ENCODE measurements at regions not wholly inside any gene's neighbourhood (a gene's known extent, or its start where the extent isn't known, plus 50 kb on each side); places are given as distances from the start of the nearest gene placed in this dataset.

DNA sequence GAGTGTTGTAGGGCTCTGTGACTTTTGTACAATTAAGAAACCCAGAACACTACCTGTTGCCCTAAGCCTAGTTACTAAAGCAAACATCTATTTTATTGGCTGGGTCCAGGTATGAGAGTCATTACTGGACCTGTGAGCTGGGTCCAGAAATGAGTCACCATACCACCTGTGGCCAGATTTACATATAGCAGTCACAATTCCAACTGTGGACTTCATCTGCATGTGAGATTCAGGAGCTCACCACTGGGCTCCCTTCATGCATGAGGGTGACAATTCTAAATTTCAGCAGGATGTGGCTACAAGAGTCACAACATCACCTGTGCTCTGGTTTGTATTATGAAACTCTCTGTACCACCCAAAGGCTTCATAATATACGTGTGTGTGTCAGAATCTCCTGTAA is 2038.0 kb downstream of the TP53TG3F start (continued):
- TF ChIP-seq, protein P1, sequence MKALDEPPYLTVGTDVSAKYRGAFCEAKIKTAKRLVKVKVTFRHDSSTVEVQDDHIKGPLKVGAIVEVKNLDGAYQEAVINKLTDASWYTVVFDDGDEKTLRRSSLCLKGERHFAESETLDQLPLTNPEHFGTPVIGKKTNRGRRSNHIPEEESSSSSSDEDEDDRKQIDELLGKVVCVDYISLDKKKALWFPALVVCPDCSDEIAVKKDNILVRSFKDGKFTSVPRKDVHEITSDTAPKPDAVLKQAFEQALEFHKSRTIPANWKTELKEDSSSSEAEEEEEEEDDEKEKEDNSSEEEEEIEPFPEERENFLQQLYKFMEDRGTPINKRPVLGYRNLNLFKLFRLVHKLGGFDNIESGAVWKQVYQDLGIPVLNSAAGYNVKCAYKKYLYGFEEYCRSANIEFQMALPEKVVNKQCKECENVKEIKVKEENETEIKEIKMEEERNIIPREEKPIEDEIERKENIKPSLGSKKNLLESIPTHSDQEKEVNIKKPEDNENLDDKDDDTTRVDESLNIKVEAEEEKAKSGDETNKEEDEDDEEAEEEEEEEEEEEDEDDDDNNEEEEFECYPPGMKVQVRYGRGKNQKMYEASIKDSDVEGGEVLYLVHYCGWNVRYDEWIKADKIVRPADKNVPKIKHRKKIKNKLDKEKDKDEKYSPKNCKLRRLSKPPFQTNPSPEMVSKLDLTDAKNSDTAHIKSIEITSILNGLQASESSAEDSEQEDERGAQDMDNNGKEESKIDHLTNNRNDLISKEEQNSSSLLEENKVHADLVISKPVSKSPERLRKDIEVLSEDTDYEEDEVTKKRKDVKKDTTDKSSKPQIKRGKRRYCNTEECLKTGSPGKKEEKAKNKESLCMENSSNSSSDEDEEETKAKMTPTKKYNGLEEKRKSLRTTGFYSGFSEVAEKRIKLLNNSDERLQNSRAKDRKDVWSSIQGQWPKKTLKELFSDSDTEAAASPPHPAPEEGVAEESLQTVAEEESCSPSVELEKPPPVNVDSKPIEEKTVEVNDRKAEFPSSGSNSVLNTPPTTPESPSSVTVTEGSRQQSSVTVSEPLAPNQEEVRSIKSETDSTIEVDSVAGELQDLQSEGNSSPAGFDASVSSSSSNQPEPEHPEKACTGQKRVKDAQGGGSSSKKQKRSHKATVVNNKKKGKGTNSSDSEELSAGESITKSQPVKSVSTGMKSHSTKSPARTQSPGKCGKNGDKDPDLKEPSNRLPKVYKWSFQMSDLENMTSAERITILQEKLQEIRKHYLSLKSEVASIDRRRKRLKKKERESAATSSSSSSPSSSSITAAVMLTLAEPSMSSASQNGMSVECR (CRISPR knock-in tag; IDR thresholded peaks at IDR 0.05; ENCODE audit: borderline replicate concordance), result no peak
- TF ChIP-seq ZNF232 (CRISPR knock-in tag; IDR thresholded peaks at IDR 0.05) (no peak), NR3C1 (CRISPR knock-in tag; conservative IDR thresholded peaks at IDR 0.05; ENCODE audit: low read depth) (no peak)
- TF ChIP-seq, protein P2, sequence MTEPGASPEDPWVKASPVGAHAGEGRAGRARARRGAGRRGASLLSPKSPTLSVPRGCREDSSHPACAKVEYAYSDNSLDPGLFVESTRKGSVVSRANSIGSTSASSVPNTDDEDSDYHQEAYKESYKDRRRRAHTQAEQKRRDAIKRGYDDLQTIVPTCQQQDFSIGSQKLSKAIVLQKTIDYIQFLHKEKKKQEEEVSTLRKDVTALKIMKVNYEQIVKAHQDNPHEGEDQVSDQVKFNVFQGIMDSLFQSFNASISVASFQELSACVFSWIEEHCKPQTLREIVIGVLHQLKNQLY (CRISPR knock-in tag; IDR thresholded peaks at IDR 0.05), result no peak

GRCh38 chr16:35506018-35506897 is 2046.8 kb downstream of the TP53TG3F start:
- ChIA-PET POLR2A (no interaction called here), CTCF (no interaction called here)
- Mint-ChIP-seq H3K27me3 (ENCODE audit: low read depth) (no peaks in the 10 kb centered on the region; the same call in 1 of the 2 replicates), H3K27ac (no peak overlapping the region), H3K4me3 (no peak overlapping the region), H3K36me3 (peaks cover 68% of the 10 kb centered on the region), H3K9me3 (peaks cover 73% of the 10 kb centered on the region), H3K4me1 (no peaks in the 10 kb centered on the region)
- TF ChIP-seq IRF1 (CRISPR knock-in tag; IDR thresholded peaks at IDR 0.05) (no peak), EMX1 (CRISPR knock-in tag; IDR thresholded peaks at IDR 0.05) (no peak), RORB (CRISPR knock-in tag; IDR thresholded peaks at IDR 0.05) (no peak), ATF2 (CRISPR knock-in tag; IDR thresholded peaks at IDR 0.05; ENCODE audit: borderline replicate concordance, low read depth) (no peak), TCF7 (CRISPR knock-in tag; IDR thresholded peaks at IDR 0.05; ENCODE audit: low read depth) (no peak)
- no peak for DNase-seq (ENCODE audit: low spot score)
- ATAC-seq, result no peak

- TF ChIP-seq, protein P1 (CRISPR knock-in tag; IDR thresholded peaks at IDR 0.05; ENCODE audit: borderline replicate concordance), result no peak
- no peak for TF ChIP-seq MYBL2 (CRISPR knock-in tag; IDR thresholded peaks at IDR 0.05)
- no peak for TF ChIP-seq TEAD4 (CRISPR knock-in tag; IDR thresholded peaks at IDR 0.05)
- TF ChIP-seq NR3C1 (CRISPR knock-in tag; conservative IDR thresholded peaks at IDR 0.05; ENCODE audit: low read depth), result no peak
- TF ChIP-seq SOX15 (CRISPR knock-in tag; IDR thresholded peaks at IDR 0.05), result no peak
- TF ChIP-seq ATF2 (CRISPR knock-in tag; IDR thresholded peaks at IDR 0.05; ENCODE audit: borderline replicate concordance, low read depth), result no peak
- TF ChIP-seq ZNF138 (CRISPR knock-in tag; conservative IDR thresholded peaks at IDR 0.05), result no peak
- no peak for TF ChIP-seq GABPB1 (CRISPR knock-in tag; IDR thresholded peaks at IDR 0.05)
- TF ChIP-seq, protein P3, sequence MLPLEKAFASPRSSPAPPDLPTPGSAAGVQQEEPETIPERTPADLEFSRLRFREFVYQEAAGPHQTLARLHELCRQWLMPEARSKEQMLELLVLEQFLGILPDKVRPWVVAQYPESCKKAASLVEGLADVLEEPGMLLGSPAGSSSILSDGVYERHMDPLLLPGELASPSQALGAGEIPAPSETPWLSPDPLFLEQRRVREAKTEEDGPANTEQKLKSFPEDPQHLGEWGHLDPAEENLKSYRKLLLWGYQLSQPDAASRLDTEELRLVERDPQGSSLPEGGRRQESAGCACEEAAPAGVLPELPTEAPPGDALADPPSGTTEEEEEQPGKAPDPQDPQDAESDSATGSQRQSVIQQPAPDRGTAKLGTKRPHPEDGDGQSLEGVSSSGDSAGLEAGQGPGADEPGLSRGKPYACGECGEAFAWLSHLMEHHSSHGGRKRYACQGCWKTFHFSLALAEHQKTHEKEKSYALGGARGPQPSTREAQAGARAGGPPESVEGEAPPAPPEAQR (CRISPR knock-in tag; IDR thresholded peaks at IDR 0.05), result no peak
- TF ChIP-seq, protein P4, sequence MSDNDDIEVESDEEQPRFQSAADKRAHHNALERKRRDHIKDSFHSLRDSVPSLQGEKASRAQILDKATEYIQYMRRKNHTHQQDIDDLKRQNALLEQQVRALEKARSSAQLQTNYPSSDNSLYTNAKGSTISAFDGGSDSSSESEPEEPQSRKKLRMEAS (CRISPR knock-in tag; IDR thresholded peaks at IDR 0.05), result no peak
- DNase-seq (ENCODE audit: low spot score) (no peak), ATAC-seq (no peak)
- no peaks in the 10 kb centered on the region for H3K4me1 Mint-ChIP-seq
- no peaks in the 10 kb centered on the region; the same call in 1 of the 2 replicates for H3K27me3 Mint-ChIP-seq (ENCODE audit: low read depth)
- no peak overlapping the region for H3K27ac Mint-ChIP-seq
- CTCF ChIA-PET, result no interaction called here
- POLR2A ChIA-PET, result no interaction called here
- H3K36me3 Mint-ChIP-seq, result peaks cover 71% of the 10 kb centered on the region
- peaks cover 76% of the 10 kb centered on the region for H3K9me3 Mint-ChIP-seq
- no peak overlapping the region for H3K4me3 Mint-ChIP-seq
These were observed 2047.4 kb downstream of the TP53TG3F start for GRCh38 chr16:35506898-35507194.

Measured in WTC11 (cell line).